ENCODE measurements at regions not wholly inside any gene's neighbourhood (a gene's known extent, or its start where the extent isn't known, plus 50 kb on each side); places are given as distances from the start of the nearest gene placed in this dataset.

GRCh38 chr1:4107291-4107690, 207.2 kb upstream of the C1orf174 start:
- no CpG with 5 or more reads among the region's 8 CpGs for WGBS (ENCODE audit: insufficient coverage, low lambda C conversion rate)
- no peak for DNase-seq
- Histone ChIP-seq H3K4me1 (ENCODE audit: control insufficient read depth, insufficient read depth, low read length) (no peaks in the 10 kb centered on the region), H3K27me3 (ENCODE audit: control insufficient read depth, insufficient read depth, low read length) (no peaks in the 10 kb centered on the region), H3K27ac (ENCODE audit: low read length) (no peak overlapping the region), H3K9me3 (ENCODE audit: control insufficient read depth, low read depth, low read length) (no peaks in the 10 kb centered on the region), H3K4me3 (ENCODE audit: low read length) (no peak overlapping the region), H3K36me3 (ENCODE audit: control insufficient read depth, insufficient read depth, low read length) (no peaks in the 10 kb centered on the region)

GRCh38 chr1:4108331-4108730, 208.3 kb upstream of the C1orf174 start:
- DNase-seq: no peak
- H3K4me1 ChIP-seq (ENCODE audit: control insufficient read depth, insufficient read depth, low read length): no peaks in the 10 kb centered on the region
- H3K36me3 ChIP-seq (ENCODE audit: control insufficient read depth, insufficient read depth, low read length): no peaks in the 10 kb centered on the region
- H3K9me3 ChIP-seq (ENCODE audit: control insufficient read depth, low read depth, low read length): no peaks in the 10 kb centered on the region
- no peaks in the 10 kb centered on the region for H3K27me3 ChIP-seq (ENCODE audit: control insufficient read depth, insufficient read depth, low read length)
- no peak overlapping the region for H3K27ac ChIP-seq (ENCODE audit: low read length)
- no CpG with 5 or more reads among the region's 10 CpGs for WGBS (ENCODE audit: insufficient coverage, low lambda C conversion rate)
- no peak overlapping the region for H3K4me3 ChIP-seq (ENCODE audit: low read length)

DNA sequence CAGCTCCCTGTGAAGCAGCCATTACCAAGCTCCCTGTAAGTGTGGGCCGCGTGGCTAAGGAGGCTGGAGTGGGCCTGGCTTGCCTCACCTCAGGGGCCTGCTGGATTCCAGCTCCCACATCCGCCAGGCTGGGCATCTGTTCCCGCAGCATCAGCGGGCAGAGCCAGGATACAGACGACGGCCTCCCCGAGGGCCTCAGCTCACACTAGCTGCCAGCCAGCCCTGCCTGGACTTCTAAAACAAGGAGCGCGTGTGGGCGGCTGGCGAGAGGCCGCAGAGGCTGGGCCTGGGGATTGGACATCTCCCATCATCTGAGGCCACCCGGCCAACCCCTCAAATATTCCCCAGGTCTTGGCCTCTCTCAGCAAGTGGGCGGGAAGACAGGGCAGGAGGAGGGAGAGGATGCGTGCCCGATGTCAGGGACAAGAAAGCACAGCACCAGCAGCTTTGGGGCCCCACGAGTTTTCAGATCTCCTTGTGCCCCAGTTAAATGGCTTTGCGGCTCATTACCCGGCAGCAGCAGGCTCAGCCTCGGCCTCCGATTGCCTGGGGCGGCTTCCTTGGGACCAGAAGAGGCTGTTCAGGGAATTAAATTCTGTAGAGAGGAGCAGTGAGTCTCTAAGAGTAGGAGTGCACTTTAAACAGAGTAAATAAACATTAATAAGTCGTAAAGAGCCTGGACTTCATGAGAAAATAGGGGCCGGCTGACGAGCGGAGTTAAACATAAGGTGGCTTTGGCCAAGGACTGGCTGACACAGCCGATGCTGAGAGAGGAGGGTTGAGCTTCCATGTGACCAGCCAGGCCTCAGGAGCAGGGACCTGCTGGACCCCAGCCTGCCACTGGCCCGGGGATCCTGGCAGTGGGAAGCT, 208.9 kb upstream of the C1orf174 start:
- Histone ChIP-seq H3K36me3 (ENCODE audit: control insufficient read depth, insufficient read depth, low read length) (no peaks in the 10 kb centered on the region), H3K4me3 (ENCODE audit: low read length) (no peak overlapping the region), H3K9me3 (ENCODE audit: control insufficient read depth, low read depth, low read length) (no peaks in the 10 kb centered on the region), H3K4me1 (ENCODE audit: control insufficient read depth, insufficient read depth, low read length) (no peaks in the 10 kb centered on the region), H3K27me3 (ENCODE audit: control insufficient read depth, insufficient read depth, low read length) (no peaks in the 10 kb centered on the region), H3K27ac (ENCODE audit: low read length) (no peak overlapping the region)
- WGBS (ENCODE audit: insufficient coverage, low lambda C conversion rate): no CpG with 5 or more reads among the region's 29 CpGs
- peak in 1 of 2 donors; percentile 8 for DNase-seq

DNA sequence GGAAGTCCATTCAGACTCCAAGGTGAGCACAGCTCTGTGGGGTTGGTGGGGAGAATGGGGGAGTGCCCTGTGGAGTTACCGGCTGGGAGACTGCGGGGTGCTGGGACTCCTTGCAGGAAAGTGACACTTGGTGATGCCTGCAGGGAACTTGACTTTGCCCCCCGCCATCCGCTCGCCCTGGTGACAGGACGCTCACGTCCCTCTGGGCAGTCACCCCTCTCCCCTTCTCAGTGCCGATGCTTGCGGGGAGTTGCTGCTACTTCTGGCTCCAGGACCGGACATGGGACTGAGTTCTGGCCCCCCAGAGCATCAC, 209.5 kb upstream of the C1orf174 start:
- no CpG with 5 or more reads among the region's 10 CpGs for WGBS (ENCODE audit: insufficient coverage, low lambda C conversion rate)
- Histone ChIP-seq H3K4me1 (ENCODE audit: control insufficient read depth, insufficient read depth, low read length) (no peaks in the 10 kb centered on the region), H3K4me3 (ENCODE audit: low read length) (no peak overlapping the region), H3K36me3 (ENCODE audit: control insufficient read depth, insufficient read depth, low read length) (no peaks in the 10 kb centered on the region), H3K9me3 (ENCODE audit: control insufficient read depth, low read depth, low read length) (no peaks in the 10 kb centered on the region), H3K27ac (ENCODE audit: low read length) (no peak overlapping the region), H3K27me3 (ENCODE audit: control insufficient read depth, insufficient read depth, low read length) (no peaks in the 10 kb centered on the region)
- no peak for DNase-seq

- no peak overlapping the region for H3K4me3 ChIP-seq (ENCODE audit: low read length)
- no CpG with 5 or more reads among the region's 8 CpGs for WGBS (ENCODE audit: insufficient coverage, low lambda C conversion rate)
- H3K4me1 ChIP-seq (ENCODE audit: control insufficient read depth, insufficient read depth, low read length): no peaks in the 10 kb centered on the region
- H3K9me3 ChIP-seq (ENCODE audit: control insufficient read depth, low read depth, low read length): no peaks in the 10 kb centered on the region
- no peaks in the 10 kb centered on the region for H3K27me3 ChIP-seq (ENCODE audit: control insufficient read depth, insufficient read depth, low read length)
- no peak for DNase-seq
- H3K27ac ChIP-seq (ENCODE audit: low read length): no peak overlapping the region
- H3K36me3 ChIP-seq (ENCODE audit: control insufficient read depth, insufficient read depth, low read length): no peaks in the 10 kb centered on the region
Measured at GRCh38 chr1:4110888-4111287, 210.8 kb upstream of the C1orf174 start.

GRCh38 chr1:4113897-4114296, 213.8 kb upstream of the C1orf174 start:
- no peak for DNase-seq
- no CpG with 5 or more reads among the region's 2 CpGs for WGBS (ENCODE audit: insufficient coverage, low lambda C conversion rate)
- Histone ChIP-seq H3K27ac (ENCODE audit: low read length) (no peak overlapping the region), H3K4me3 (ENCODE audit: low read length) (no peak overlapping the region), H3K9me3 (ENCODE audit: control insufficient read depth, low read depth, low read length) (no peaks in the 10 kb centered on the region), H3K27me3 (ENCODE audit: control insufficient read depth, insufficient read depth, low read length) (no peaks in the 10 kb centered on the region), H3K36me3 (ENCODE audit: control insufficient read depth, insufficient read depth, low read length) (no peaks in the 10 kb centered on the region), H3K4me1 (ENCODE audit: control insufficient read depth, insufficient read depth, low read length) (no peaks in the 10 kb centered on the region)

GRCh38 chr1:4115191-4115900, 215.3 kb upstream of the C1orf174 start:
- 100% methylated on average over 2 of the region's 18 CpGs for WGBS (ENCODE audit: insufficient coverage, low lambda C conversion rate)

DNA sequence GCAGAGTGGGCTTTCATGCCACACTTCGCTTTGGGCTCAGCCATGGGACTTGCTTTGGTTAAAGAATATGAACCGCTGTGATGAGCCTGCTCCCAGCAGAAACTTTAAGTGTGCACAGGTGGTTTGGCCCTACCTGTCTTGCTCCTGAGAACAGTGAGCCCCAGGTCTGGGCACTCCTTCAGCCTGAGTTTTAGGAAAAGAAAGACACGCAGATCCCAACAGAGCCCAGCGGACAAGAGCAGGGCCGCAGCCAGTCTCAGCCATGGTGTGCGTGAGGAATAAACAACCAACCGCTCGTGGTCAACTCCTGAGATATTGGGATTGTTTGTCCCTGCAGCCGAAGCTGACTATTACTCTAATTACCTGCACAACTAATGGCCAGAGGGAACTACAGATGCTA, 217.1 kb upstream of the C1orf174 start:
- Histone ChIP-seq H3K4me3 (ENCODE audit: low read length) (no peak overlapping the region), H3K27me3 (ENCODE audit: control insufficient read depth, insufficient read depth, low read length) (no peaks in the 10 kb centered on the region), H3K9me3 (ENCODE audit: control insufficient read depth, low read depth, low read length) (no peaks in the 10 kb centered on the region), H3K27ac (ENCODE audit: low read length) (no peak overlapping the region), H3K4me1 (ENCODE audit: control insufficient read depth, insufficient read depth, low read length) (no peaks in the 10 kb centered on the region), H3K36me3 (ENCODE audit: control insufficient read depth, insufficient read depth, low read length) (no peaks in the 10 kb centered on the region)
- no CpG with 5 or more reads among the region's 9 CpGs for WGBS (ENCODE audit: insufficient coverage, low lambda C conversion rate)
- no peak for DNase-seq

More at GRCh38 chr1:4115191-4115900, 215.3 kb upstream of the C1orf174 start:
- Histone ChIP-seq H3K4me1 (ENCODE audit: control insufficient read depth, insufficient read depth, low read length) (no peaks in the 10 kb centered on the region), H3K36me3 (ENCODE audit: control insufficient read depth, insufficient read depth, low read length) (no peaks in the 10 kb centered on the region), H3K27ac (ENCODE audit: low read length) (no peak overlapping the region), H3K4me3 (ENCODE audit: low read length) (no peak overlapping the region), H3K9me3 (ENCODE audit: control insufficient read depth, low read depth, low read length) (no peaks in the 10 kb centered on the region), H3K27me3 (ENCODE audit: control insufficient read depth, insufficient read depth, low read length) (no peaks in the 10 kb centered on the region)
- no peak for DNase-seq

DNA sequence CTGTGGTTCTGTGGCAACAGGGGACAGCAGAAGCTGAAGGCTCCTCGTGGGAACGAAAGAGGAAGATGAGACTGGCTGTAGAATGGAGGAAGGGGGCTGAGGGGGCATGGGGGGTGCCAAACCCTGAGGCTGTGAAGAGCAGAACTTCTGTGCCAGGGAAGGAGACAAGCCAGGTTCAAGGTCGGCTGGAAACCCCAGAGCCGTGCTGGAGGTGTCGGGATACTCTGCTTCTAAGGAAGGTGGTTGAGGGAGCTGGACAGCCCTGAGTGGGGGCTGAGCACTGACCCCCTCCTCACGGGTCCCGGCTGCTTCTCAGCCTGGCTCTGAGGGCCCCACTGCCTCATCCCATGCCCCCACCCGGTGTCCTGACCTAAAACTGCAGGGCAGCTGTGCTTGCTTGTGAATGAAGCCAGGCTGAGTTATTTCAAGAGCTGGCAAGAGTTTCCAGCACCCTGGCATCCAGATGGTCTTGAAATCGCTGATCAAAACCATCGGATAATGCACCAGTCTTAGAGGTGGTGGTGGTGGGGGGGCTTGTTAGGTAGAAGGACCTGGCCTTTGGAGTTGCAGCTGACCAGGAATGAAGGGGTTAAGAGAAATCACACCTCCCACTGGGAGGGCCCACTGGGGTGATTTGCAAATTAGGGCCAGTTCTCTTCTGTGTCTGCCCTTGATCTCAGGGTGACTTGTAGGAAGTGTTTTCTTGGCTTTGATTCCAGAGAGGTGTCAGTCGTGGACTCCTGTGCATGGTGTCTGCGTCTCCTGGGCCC, 218.9 kb upstream of the C1orf174 start:
- no peaks in the 10 kb centered on the region for H3K36me3 ChIP-seq (ENCODE audit: control insufficient read depth, insufficient read depth, low read length)
- H3K27me3 ChIP-seq (ENCODE audit: control insufficient read depth, insufficient read depth, low read length): no peaks in the 10 kb centered on the region
- no peaks in the 10 kb centered on the region for H3K4me1 ChIP-seq (ENCODE audit: control insufficient read depth, insufficient read depth, low read length)
- no peak overlapping the region for H3K4me3 ChIP-seq (ENCODE audit: low read length)
- DNase-seq: no peak
- no peaks in the 10 kb centered on the region for H3K9me3 ChIP-seq (ENCODE audit: control insufficient read depth, low read depth, low read length)
- H3K27ac ChIP-seq (ENCODE audit: low read length): no peak overlapping the region
- 92% methylated on average over 2 of the region's 12 CpGs for WGBS (ENCODE audit: insufficient coverage, low lambda C conversion rate)

GRCh38 chr1:4119516-4120220, 219.6 kb upstream of the C1orf174 start:
- WGBS (ENCODE audit: insufficient coverage, low lambda C conversion rate): no CpG with 5 or more reads among the region's 11 CpGs
- no peaks in the 10 kb centered on the region for H3K9me3 ChIP-seq (ENCODE audit: control insufficient read depth, low read depth, low read length)
- DNase-seq: no peak
- H3K4me1 ChIP-seq (ENCODE audit: control insufficient read depth, insufficient read depth, low read length): no peaks in the 10 kb centered on the region
- no peak overlapping the region for H3K27ac ChIP-seq (ENCODE audit: low read length)
- no peaks in the 10 kb centered on the region for H3K27me3 ChIP-seq (ENCODE audit: control insufficient read depth, insufficient read depth, low read length)
- H3K36me3 ChIP-seq (ENCODE audit: control insufficient read depth, insufficient read depth, low read length): no peaks in the 10 kb centered on the region
- no peak overlapping the region for H3K4me3 ChIP-seq (ENCODE audit: low read length)
